Spleen (tissue), 7 donors: ENCODE measurements at regions not wholly inside any gene's neighbourhood (a gene's known extent, or its start where the extent isn't known, plus 50 kb on each side); places are given as distances from the start of the nearest gene placed in this dataset.

ENCODE experiments used
- CTCF ChIP-seq, 11 experiments: fragments of 200-600 bp in 7 of 11; fragments of 450-650 bp in 4 of 11; sonication (generic) in 4 of 11; IDR thresholded peaks in 8 of 11; conservative IDR thresholded peaks in 3 of 11; 1 replicate in 7 of 11; 2 replicates in 4 of 11; pipeline versions ENCODE4 v1.4.0 to v1.8.0; 2016 to 2021; ENCODE audit warnings: antibody characterized with exemption in 11 of 11, inconsistent platforms in 4 of 11, mild to moderate bottlenecking in 1 of 11
- POLR2A ChIP-seq, 3 donors: fragments of 450-650 bp; IDR thresholded peaks; one replicate each; pipeline ENCODE4 v1.5.1; 2017; ENCODE audit warnings: antibody characterized with exemption in 3 of 3, mild to moderate bottlenecking in 1 of 3
- POLR2AphosphoS5 ChIP-seq, 3 donors: sonication (generic); formaldehyde crosslinking; IDR thresholded peaks; one replicate each; pipeline ENCODE4 v1.5.1; 2017; ENCODE audit warnings: antibody characterized with exemption in 3 of 3
- donor health status: DM: no; HTN: no; CAD: no; lungs with moderate emphysema.
- donor health status: DM: no; HTN: no; CAD: no.
- donor health status: DM: no; HTN: no; CAD: no.

GRCh38 chr14:98114946-98115345, 1157.1 kb downstream of the BCL11B start:
- no peak for TF ChIP-seq POLR2AphosphoS5 (IDR thresholded peaks at IDR 0.05)
- no peak for TF ChIP-seq CTCF (IDR thresholded peaks at IDR 0.05 in 8 of 11, conservative IDR thresholded peaks at IDR 0.05 in 3 of 11)
- TF ChIP-seq POLR2A (IDR thresholded peaks at IDR 0.05) = no peak
